ENCODE measurements at regions not wholly inside any gene's neighbourhood (a gene's known extent, or its start where the extent isn't known, plus 50 kb on each side); places are given as distances from the start of the nearest gene placed in this dataset.

DNA sequence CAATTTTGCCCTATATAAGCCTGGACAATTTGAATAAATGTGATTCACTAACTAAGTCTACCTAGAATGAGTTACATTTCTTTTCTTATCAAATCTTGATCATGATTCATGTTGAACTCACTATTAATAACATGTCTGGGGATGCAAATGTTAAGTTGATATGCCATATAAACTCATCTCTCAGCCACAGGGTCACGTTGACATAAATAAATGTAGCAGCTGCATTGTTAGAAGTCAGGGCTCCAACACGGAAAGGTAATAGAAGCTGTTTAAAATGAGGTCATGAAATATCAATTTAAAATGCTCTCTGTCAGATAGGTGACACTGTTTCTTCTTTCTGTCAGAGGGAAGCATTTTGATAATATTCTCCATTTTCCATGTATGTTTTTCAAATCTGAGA lies 521.9 kb downstream of the CCDC85A start:
- DNase-seq, result no peak
- TF ChIP-seq POLR2A (IDR thresholded peaks at IDR 0.05), result no peak
- TF ChIP-seq, protein P1, sequence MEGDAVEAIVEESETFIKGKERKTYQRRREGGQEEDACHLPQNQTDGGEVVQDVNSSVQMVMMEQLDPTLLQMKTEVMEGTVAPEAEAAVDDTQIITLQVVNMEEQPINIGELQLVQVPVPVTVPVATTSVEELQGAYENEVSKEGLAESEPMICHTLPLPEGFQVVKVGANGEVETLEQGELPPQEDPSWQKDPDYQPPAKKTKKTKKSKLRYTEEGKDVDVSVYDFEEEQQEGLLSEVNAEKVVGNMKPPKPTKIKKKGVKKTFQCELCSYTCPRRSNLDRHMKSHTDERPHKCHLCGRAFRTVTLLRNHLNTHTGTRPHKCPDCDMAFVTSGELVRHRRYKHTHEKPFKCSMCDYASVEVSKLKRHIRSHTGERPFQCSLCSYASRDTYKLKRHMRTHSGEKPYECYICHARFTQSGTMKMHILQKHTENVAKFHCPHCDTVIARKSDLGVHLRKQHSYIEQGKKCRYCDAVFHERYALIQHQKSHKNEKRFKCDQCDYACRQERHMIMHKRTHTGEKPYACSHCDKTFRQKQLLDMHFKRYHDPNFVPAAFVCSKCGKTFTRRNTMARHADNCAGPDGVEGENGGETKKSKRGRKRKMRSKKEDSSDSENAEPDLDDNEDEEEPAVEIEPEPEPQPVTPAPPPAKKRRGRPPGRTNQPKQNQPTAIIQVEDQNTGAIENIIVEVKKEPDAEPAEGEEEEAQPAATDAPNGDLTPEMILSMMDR (IDR thresholded peaks at IDR 0.05), result no peak
- Histone ChIP-seq H3K9me3 (replicated peaks in 1 of 3) (no peaks in the 10 kb centered on the region), H3K27me3 (no peaks in the 10 kb centered on the region), H3K4me1 (replicated peaks in 1 of 2) (no peaks in the 10 kb centered on the region), H3K27ac (no peak overlapping the region), H3K4me3 (no peak overlapping the region), H3K36me3 (replicated peaks in 1 of 2) (no peaks in the 10 kb centered on the region)
- WGBS, 4 donors, result 46 to 60% (median 56%) methylated on average over 2 of the region's 2 CpGs
- intact Hi-C loops (cut with DNase I), result no loop called here

DNA sequence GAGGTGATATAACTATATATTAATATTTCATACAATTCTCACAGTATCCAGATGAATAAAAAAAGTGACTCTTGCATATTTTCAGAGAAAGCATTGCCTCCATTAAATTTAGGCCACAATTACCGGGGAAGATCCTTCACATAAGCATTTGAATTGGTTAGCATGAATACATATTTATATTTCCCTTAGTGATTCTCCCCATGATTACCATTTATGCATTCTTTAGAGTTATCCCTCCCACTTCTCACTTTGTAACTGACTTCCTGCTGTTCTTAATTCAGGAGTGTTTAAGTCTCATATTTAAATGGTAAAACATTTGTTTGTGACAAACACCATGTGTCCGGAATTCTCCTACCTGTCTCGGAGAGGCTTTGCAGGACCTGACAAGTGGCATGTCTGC lies 523.4 kb downstream of the CCDC85A start:
- Histone ChIP-seq H3K27ac (no peak overlapping the region), H3K27me3 (no peaks in the 10 kb centered on the region), H3K9me3 (replicated peaks in 1 of 3) (no peaks in the 10 kb centered on the region), H3K36me3 (replicated peaks in 1 of 2) (no peaks in the 10 kb centered on the region), H3K4me1 (replicated peaks in 1 of 2) (no peaks in the 10 kb centered on the region), H3K4me3 (no peak overlapping the region)
- TF ChIP-seq, protein P1 (IDR thresholded peaks at IDR 0.05), result no peak
- no peak for TF ChIP-seq POLR2A (IDR thresholded peaks at IDR 0.05)
- no peak for DNase-seq
- intact Hi-C loops (cut with DNase I), result no loop called here
- 69 to 80% (median 78%) methylated on average over 3 of the region's 3 CpGs for WGBS, 4 donors

DNA sequence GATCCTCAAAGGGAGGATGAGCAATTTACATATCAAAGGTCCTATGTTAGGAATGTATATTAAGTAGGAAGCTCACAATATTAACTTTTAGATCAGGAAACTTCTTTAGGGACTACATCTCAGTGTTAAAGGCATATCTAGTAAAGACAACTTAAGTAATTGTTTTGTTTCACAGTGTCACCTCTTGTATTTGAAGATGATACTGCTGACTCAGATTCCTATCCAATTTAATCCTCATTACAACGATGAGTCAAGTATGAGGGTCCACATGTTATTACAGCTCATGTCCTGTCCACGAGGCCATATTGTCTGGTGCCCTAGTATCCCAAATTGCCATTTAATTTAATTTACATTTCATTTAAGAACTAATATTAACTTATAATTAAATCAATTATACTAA lies 523.9 kb downstream of the CCDC85A start:
- no peak for DNase-seq
- Histone ChIP-seq H3K4me1 (replicated peaks in 1 of 2) (no peaks in the 10 kb centered on the region), H3K36me3 (replicated peaks in 1 of 2) (no peaks in the 10 kb centered on the region), H3K4me3 (no peak overlapping the region), H3K27me3 (no peaks in the 10 kb centered on the region), H3K27ac (no peak overlapping the region), H3K9me3 (replicated peaks in 1 of 3) (no peaks in the 10 kb centered on the region)
- intact Hi-C loops (cut with DNase I), result no loop called here
- 53 to 69% (median 63%) methylated on average over 2 of the region's 2 CpGs for WGBS, 4 donors
- TF ChIP-seq, protein P1 (IDR thresholded peaks at IDR 0.05), result no peak
- no peak for TF ChIP-seq POLR2A (IDR thresholded peaks at IDR 0.05)

DNA sequence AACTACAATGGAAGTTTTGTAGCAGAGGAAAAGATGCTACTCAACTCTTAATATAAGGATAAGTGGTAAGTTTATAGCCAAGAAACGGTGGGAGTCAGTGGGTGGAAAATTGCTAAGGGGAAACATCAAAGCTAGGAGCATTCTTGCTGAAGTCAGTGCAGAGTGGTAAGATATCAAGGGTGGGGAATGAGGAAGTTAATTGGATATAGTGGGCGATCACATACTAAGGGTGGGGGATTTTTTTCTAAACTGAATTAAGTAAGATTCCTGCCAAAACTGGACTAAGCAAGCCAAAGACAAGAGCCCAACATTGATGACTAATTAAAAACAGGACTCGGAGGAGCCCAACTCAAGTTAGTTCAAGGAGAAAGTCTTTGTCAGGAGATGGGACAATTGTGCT lies 525.4 kb downstream of the CCDC85A start:
- H3K27ac ChIP-seq, result no peak overlapping the region
- H3K4me3 ChIP-seq, result no peak overlapping the region
- DNase-seq, result no peak
- 69 to 80% (median 72%) methylated on average over 3 of the region's 3 CpGs for WGBS, 4 donors
- no peaks in the 10 kb centered on the region for H3K36me3 ChIP-seq (replicated peaks in 1 of 2)
- H3K9me3 ChIP-seq (replicated peaks in 1 of 3), result no peaks in the 10 kb centered on the region
- no peaks in the 10 kb centered on the region for H3K27me3 ChIP-seq
- intact Hi-C loops (cut with DNase I), result no loop called here
- H3K4me1 ChIP-seq (replicated peaks in 1 of 2), result no peaks in the 10 kb centered on the region
- TF ChIP-seq, protein P1 (IDR thresholded peaks at IDR 0.05), result no peak
- no peak for TF ChIP-seq POLR2A (IDR thresholded peaks at IDR 0.05)
